Mucosa of descending colon (tissue), 3 donors: ENCODE measurements at regions not wholly inside any gene's neighbourhood (a gene's known extent, or its start where the extent isn't known, plus 50 kb on each side); places are given as distances from the start of the nearest gene placed in this dataset.

ENCODE experiments used
- ATAC-seq: fragments of 200-7000 bp; cut with Tn5 transposase; one replicate; pipeline ENCODE4 v1.9.1; 2020; ENCODE audit warnings: mild to moderate bottlenecking, moderate library complexity
- DNase-seq, 3 donors: peaks; one replicate each; pipeline ENCODE4 v3.0.0-alpha.2; 2020
- H3K36me3 ChIP-seq: fragments of 200-600 bp; one replicate; pipeline ENCODE4 v1.8.0; 2021; ENCODE audit warnings: low read depth, mild to moderate bottlenecking
- H3K4me1 ChIP-seq: fragments of 200-600 bp; one replicate; pipeline ENCODE4 v1.8.0; 2021; ENCODE audit warnings: low read depth, mild to moderate bottlenecking
- H3K4me3 ChIP-seq: fragments of 200-600 bp; one replicate; pipeline ENCODE4 v1.8.0; 2021; ENCODE audit warnings: mild to moderate bottlenecking
- H3K9me3 ChIP-seq: fragments of 200-600 bp; one replicate; pipeline ENCODE4 v1.8.0; 2021; ENCODE audit warnings: mild to moderate bottlenecking
- intact Hi-C, 2 donors: fragments of 100-400 bp; cut with DNase I in 1 of 2; cut with micrococcal nuclease in 1 of 2; formaldehyde crosslinking; loops; one replicate each; pipeline versions ENCODE4 v1.11.0 to v1.11.1; 2022; cut with DNase I, micrococcal nuclease
- TF ChIP-seq, protein P1 (sequence below): fragments of 200-600 bp; IDR thresholded peaks from one replicate; pipeline ENCODE4 v1.8.0; 2022; ENCODE audit warnings: antibody characterized with exemption, mild to moderate bottlenecking
- donor health status: DM: no; HTN: no; CAD: no; lungs with moderate emphysema.
- donor health status: DM: no; HTN: no; CAD: no.
- donor health status: DM: no; HTN: yes; CAD: no.

DNA sequence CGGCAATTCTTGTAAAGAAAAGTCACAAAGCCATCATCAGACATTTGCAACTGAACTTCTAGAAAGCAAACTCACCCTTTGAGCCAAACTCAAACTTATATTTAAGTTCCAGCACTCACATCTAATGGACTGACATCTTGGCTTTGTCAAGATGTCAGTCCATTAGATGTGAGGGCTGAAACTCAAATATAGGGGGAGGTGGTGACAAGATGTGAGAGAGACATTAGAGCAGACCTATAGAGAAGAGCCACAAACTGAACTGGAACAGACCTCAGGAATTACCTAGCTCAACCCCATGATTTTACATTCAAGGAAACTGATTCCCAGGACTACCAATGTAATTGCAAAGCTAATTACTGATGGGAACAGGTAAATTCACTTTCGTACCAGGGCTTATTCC is 543.8 kb downstream of the TNS1 start:
- intact Hi-C loops: no loop called here
- no peaks in the 10 kb centered on the region for H3K9me3 ChIP-seq
- no peak for DNase-seq
- TF ChIP-seq, protein P1, sequence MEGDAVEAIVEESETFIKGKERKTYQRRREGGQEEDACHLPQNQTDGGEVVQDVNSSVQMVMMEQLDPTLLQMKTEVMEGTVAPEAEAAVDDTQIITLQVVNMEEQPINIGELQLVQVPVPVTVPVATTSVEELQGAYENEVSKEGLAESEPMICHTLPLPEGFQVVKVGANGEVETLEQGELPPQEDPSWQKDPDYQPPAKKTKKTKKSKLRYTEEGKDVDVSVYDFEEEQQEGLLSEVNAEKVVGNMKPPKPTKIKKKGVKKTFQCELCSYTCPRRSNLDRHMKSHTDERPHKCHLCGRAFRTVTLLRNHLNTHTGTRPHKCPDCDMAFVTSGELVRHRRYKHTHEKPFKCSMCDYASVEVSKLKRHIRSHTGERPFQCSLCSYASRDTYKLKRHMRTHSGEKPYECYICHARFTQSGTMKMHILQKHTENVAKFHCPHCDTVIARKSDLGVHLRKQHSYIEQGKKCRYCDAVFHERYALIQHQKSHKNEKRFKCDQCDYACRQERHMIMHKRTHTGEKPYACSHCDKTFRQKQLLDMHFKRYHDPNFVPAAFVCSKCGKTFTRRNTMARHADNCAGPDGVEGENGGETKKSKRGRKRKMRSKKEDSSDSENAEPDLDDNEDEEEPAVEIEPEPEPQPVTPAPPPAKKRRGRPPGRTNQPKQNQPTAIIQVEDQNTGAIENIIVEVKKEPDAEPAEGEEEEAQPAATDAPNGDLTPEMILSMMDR: no peak
- ATAC-seq: no peak
- no peaks in the 10 kb centered on the region for H3K36me3 ChIP-seq
- no peaks in the 10 kb centered on the region for H3K4me1 ChIP-seq
- H3K4me3 ChIP-seq: no peak overlapping the region

DNA sequence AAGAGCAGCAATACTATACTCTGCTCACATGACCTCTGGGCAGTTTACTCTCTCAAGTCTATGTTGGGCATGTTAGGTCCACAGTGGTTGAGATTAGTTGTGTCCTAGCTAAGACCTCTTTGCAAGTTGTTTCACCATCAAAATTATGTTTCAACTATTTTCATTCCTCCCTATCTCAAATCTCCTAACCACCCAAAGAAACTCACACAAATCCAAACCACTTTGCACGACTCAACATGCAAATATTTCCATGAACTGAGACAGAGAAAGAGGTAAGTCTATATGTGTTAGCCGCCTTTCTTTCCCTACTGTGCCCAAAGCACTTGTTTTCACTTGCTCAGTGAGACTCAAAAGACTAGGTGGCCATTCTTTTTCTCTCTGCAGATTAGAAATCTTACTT is 546.8 kb downstream of the TNS1 start:
- Histone ChIP-seq H3K9me3 (no peaks in the 10 kb centered on the region), H3K36me3 (no peaks in the 10 kb centered on the region), H3K4me3 (no peak overlapping the region), H3K4me1 (no peaks in the 10 kb centered on the region)
- ATAC-seq (no peak), DNase-seq (no peak)
- TF ChIP-seq, protein P1: no peak
- intact Hi-C loops: no loop called here

DNA sequence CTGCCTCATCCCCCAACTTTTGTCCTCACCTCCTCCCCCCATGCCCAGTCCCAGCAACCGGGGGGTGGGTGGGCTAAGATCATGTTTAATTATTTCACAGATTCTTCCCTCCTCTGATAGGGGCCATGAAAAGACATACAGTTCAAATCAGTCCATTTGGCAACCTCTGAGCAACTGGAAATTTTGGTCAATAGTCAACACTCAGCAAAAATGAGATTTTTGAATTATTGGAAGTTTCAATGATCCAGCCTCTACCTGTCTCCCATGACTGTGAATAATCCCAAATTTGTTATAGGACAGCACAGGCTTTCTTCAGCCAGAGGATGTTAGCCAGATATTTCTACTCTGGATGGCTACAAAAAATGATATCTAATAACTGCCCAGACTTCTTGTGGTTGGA is 549.9 kb downstream of the TNS1 start:
- Histone ChIP-seq H3K4me3 (no peak overlapping the region), H3K36me3 (no peaks in the 10 kb centered on the region), H3K4me1 (no peaks in the 10 kb centered on the region), H3K9me3 (no peaks in the 10 kb centered on the region)
- no peak for ATAC-seq
- intact Hi-C loops: no loop called here
- DNase-seq: no peak
- TF ChIP-seq, protein P1: no peak

DNA sequence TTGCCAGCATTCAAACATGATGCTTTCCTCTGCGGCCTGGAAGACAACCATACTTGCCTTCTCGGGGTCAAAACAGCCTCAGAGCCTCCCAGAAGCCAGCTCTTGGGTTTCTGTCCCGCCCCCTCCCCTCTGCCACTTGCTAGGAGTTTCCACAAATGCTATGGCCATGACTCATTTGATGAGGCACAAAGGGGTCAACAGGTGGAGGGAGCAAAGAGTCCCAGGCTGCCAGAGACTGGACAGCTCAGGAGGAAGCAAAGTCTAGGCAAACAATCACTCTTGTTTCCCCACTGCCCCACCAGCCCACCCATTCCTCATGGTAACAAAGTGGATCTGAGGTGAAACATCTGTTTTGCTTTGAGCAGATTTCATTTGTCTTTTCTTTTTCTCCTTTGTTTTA is 551.1 kb downstream of the TNS1 start:
- no peaks in the 10 kb centered on the region for H3K36me3 ChIP-seq
- intact Hi-C loops: no loop called here

DNA sequence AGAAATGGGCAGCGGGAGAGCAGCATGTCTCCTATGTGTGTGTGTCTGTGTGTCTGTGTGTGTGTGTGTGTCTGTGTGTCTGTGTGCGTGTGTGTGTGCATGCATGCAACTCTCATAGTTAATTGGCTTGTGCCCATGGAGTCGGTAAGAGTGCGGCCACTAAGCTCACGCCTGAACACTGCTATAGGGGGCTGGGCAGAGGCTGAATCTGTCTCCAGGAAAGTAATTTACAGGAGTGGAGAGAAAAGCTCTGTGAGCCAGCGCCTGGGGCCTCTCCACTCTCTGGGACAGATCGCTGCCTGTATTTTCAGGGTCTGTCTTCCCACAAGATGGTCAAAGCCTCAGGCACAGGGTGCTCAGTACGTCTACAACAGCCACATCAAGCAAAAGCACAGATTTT is 553.4 kb downstream of the TNS1 start:
- DNase-seq (no peak), ATAC-seq (no peak)
- Histone ChIP-seq H3K4me3 (no peak overlapping the region), H3K36me3 (no peaks in the 10 kb centered on the region), H3K4me1 (no peaks in the 10 kb centered on the region), H3K9me3 (no peaks in the 10 kb centered on the region)
- intact Hi-C loops: no loop called here
- TF ChIP-seq, protein P1: no peak

More for the DNA sequence above, 551.1 kb downstream of the TNS1 start:
- DNase-seq (no peak), ATAC-seq (no peak)
- TF ChIP-seq, protein P1: no peak
- H3K4me1 ChIP-seq: no peaks in the 10 kb centered on the region
- no peak overlapping the region for H3K4me3 ChIP-seq
- H3K9me3 ChIP-seq: no peaks in the 10 kb centered on the region

DNA sequence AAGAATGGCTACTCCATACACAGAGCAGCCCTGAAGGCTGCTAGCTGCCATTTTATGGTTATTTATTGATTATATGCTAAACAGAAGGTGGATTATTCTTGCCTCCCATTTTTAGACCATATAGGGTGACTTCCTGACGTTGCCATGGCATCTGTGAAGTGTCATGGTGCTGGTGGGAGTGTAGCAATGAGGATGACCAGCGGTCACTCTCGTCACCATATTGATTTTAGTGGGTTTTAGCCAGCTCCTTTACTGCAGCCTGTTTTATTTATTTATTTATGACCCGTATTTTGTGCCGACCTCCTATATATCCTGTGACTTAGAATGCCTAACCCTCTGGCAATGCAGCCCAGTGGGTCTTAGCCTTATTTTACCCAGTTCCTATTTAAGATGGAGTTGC is 553.9 kb downstream of the TNS1 start:
- no peak for DNase-seq
- Histone ChIP-seq H3K4me1 (no peaks in the 10 kb centered on the region), H3K9me3 (no peaks in the 10 kb centered on the region), H3K4me3 (no peak overlapping the region), H3K36me3 (no peaks in the 10 kb centered on the region)
- intact Hi-C loops: no loop called here
- no peak for ATAC-seq
- TF ChIP-seq, protein P1: no peak
